ENCODE measurements at regions not wholly inside any gene's neighbourhood (a gene's known extent, or its start where the extent isn't known, plus 50 kb on each side); places are given as distances from the start of the nearest gene placed in this dataset.
"Not testable (repeated sequence)": the region's sequence is repeated elsewhere in the genome, so short reads cannot be mapped to it uniquely, and the experiment has no call there.

DNA sequence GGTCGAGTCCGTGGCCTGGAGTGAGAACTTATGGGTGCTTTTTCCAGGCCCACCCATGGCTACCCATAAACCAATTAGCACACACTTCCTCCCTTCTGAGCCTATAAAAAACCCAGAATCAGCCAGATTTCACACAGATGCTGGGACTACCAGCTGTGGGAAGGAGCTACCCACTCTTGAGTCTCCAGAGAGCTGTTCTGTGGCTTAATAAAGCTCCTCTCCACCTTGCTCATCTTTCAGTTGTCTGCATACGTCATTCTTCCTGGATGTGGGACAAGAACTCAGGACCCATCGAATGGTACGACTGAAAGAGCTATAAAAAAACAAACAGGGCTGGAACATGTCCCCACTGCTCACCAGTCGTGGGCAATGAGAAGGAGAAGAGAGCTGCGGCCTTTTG is 555.4 kb upstream of the CCDC54 start:
- DNase-seq = no peak
- intact Hi-C loops (cut with DNase I) = loop anchor here (10.0 kb wide), 1 partner anchor 243 kb away; no protein-coding TSS in a partner anchor

DNA sequence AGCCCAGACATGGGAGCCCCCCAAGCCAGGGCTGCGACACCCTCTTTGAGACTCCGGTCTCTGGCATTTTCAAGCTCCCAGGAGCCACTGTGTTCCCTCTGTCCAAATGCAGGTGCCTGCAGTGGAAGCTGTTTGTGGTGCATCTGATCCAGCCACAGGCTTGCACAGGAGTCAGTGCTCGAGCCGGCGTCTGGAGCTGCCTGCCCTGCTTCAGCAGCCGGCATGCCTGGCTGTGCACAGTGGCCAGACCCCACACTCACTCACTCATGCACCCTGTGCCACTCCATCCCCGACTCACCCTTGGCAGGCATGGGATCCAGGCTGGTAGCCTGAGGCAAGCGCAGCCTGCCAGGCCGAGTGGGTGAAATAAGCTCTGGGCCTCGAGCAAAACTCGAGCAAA is 555.0 kb upstream of the CCDC54 start:
- no peak for DNase-seq
- intact Hi-C loops (cut with DNase I) = loop anchor here (10.0 kb wide), 1 partner anchor 243 kb away; no protein-coding TSS in a partner anchor

DNA sequence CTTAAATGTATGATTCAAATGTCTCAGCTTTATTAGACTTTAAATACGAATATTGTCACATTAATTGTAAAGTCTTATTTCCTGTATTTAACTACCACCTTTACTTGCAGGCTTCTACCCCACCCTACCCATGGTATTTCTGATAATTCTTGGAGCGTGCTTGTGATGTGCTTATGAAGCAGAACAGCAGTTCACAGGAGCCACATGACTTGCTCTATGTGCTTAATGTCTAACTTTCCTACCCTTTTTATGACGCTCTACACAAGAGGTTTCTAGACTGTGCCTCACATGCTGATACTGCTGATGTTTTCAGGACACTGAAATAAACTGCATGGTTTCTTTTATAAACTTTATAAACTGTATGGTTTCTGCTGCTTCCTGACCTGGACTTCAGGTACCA is 553.5 kb upstream of the CCDC54 start:
- intact Hi-C loops (cut with DNase I) = loop anchor here (10.0 kb wide), 1 partner anchor 241 kb away; no protein-coding TSS in a partner anchor

DNA sequence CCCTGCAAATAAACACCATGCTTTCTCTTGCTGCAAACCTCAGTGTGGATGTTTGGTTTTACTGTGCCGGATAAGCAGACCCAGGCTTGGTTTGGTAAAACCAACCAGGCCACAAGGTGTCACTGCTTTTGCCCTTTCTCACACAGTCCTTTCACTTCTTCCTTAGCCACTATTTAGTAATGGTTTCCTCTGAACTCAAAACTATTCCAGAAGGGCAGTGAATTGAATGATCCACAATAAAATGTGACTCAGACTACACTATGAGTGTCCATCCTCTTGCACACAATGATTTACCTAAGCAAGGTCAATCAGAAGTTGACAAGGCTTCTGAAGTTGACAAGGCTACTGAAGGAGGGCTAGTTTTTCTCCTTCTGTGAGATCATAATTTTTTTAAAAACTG is 552.4 kb upstream of the CCDC54 start:
- intact Hi-C loops (cut with DNase I) = loop anchor here (10.0 kb wide), 1 partner anchor 240 kb away; no protein-coding TSS in a partner anchor

More for the DNA sequence above, 553.5 kb upstream of the CCDC54 start:
- no peak for DNase-seq

DNA sequence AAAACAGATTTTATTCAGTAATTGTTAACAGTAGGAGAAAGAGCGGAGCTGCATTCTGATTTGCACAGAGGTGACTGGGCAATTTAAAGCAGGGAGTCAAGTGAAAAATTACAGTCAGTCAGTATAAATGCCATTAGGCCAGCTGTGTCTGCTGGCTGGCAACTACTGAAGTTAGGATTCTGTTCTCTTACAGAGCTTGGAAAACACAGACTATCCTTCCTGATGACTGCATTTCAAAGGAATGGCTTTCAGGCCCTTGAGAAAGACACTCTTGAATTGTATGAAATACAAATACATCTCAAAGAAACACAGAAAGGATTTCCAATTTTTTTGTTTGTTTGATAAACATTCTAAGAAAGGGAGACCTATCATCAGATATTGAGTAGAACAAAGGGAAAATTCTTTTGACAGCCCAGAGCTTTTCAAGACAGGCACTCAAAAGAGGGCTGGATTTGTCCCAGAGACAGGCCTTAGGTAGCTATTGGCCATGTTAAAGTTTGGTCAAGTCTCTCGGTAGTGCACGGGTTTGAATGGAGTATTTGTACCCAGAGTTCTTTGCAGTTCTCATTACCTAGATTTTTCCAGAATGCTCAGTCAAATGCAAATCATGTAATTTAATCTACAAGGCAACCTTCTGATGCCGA is 551.2 kb upstream of the CCDC54 start:
- DNase-seq = no peak
- intact Hi-C loops (cut with DNase I) = loop anchor here (10.0 kb wide), 1 partner anchor 239 kb away; no protein-coding TSS in a partner anchor

More for the DNA sequence above, 552.4 kb upstream of the CCDC54 start:
- DNase-seq = peak in 16 of 42 donors; percentile 8 to 58 (median 26)

DNA sequence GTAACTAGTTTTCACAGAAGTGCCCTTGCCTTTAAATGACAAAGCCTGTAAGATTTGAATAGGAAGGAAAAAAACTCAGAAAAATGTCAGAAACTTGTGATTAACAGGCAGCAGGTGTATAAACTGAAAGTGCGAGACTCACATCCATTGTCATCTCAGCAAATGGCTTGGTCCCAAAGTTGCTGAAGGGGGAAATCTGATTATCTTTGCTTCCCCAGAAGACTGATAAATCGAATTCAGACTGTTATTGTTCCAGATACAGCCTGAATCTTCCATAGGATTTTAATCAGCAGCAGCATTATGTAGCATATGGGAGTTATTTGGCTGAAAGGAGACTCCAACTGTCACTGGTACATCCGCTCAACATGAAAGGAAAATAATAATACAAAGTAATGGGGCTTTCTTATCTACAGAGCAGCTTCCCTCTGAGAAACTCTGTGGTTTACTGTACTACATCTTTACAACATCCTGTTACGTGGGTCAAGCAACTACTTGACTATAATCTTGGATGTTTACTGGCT is 550.4 kb upstream of the CCDC54 start:
- DNase-seq = no peak
- intact Hi-C loops (cut with DNase I) = loop anchor here (10.0 kb wide), 1 partner anchor 238 kb away; no protein-coding TSS in a partner anchor

DNA sequence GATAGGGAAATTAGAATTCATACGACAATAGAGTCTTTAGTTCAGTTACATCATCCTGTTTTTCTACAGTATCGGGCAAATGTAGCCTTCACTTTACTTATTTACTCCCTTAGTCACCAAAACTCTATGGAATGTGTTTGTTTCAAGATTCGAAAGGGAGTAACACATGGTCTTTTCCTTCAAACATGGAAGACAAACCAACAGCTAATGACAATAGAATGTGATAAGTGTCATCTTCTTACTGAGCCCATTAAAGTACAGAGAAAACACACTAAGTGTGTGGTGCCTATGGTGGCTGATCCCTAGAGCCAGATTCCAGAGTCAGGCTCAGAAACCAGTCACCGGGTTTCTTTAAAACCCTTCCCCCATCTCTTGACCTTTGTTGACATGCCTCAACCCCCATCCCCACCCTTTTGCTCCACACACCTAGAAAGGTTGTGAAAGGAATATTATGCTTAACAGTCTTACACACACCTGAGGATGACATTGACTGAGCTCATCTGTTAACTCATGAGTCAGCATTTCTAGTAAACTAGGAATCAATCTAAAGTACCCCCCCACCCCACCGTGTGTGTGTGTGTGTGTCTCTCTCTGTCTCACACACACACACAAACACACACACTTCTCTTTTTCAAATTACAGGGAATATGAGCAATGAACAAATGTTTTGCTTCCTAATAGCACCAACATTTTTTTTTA is 549.6 kb upstream of the CCDC54 start:
- intact Hi-C loops (cut with DNase I) = loop anchor here (10.0 kb wide), 1 partner anchor 237 kb away; no protein-coding TSS in a partner anchor
- no peak for DNase-seq

DNA sequence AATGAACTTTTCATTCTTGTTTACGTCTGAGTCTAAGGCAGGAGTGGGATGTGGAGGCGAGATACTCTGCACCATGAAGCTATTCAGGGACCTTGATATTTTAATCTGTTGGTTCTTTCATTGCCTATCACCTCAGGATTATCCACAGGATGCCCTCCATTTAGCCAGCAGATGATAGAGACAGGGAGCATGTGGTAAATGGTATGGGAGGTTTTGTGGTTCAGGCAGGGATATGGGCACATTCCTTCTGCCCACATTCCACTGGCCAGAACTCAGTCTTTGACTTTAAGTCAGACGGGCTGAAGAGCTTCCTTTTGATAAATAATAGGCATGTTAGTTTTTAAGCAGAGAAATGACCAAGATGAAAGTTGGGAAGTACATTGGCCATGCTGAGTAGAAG is 548.0 kb upstream of the CCDC54 start:
- no peak for DNase-seq
- intact Hi-C loops (cut with DNase I) = loop anchor here (10.0 kb wide), 1 partner anchor 236 kb away; no protein-coding TSS in a partner anchor

DNA sequence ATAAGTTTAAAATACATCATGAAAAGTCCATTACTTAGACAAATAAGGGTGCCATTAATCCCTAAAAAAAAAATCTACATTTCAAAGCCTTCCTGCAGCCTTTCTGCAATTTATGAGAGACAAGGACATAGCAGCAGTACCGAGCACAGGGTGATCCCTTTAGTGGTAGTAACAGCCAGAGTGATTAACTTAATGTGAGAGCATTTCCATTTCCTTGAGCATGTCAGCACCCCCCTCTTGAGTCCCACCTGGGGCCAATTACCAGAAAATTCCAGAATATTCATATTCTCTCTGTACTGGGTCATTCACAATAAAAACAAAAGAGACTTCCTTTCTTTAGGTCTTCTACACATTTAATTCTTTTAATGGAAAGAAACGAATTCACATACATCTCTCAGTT is 546.9 kb upstream of the CCDC54 start:
- no peak for DNase-seq
- intact Hi-C loops (cut with DNase I) = no loop called here

DNA sequence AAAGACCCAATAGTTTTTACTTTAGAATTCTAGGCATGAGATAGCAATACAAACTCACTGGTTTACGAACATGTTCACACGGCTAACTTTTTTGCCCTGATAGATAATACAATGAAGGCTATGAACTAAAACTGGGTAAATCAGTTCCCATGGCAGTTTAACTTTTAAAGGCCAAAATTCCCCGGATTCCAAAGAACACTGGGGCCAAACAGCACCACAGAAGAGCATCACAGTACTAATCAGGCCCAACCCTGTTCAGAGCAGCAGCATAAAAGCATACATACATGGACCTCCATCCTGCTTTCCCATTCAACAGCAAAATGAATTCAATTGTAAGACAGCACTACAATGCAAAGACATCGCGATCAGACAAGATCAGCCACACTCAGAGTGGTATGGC is 540.3 kb upstream of the CCDC54 start:
- intact Hi-C loops (cut with DNase I) = no loop called here
- no peak for DNase-seq

DNA sequence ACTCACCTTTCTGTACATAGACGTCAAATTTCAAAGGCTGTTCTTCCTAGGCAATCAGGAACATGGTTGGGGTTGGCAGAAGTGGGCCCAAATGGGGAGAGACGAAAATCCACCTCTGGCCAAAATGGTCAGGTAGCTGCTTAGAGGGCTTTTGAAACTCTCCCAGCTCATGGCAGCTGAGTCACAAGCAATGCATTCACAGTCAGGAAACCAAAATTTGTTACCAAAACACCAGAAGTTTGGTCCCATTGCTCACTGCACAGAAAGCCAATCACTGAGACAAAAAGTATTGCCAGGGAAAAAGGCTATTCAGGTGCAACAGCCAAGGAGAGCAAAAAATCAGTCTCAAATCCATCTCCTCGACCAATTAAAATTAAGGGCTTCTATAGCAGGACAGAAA is 539.6 kb upstream of the CCDC54 start:
- DNase-seq = no peak
- intact Hi-C loops (cut with DNase I) = no loop called here

DNA sequence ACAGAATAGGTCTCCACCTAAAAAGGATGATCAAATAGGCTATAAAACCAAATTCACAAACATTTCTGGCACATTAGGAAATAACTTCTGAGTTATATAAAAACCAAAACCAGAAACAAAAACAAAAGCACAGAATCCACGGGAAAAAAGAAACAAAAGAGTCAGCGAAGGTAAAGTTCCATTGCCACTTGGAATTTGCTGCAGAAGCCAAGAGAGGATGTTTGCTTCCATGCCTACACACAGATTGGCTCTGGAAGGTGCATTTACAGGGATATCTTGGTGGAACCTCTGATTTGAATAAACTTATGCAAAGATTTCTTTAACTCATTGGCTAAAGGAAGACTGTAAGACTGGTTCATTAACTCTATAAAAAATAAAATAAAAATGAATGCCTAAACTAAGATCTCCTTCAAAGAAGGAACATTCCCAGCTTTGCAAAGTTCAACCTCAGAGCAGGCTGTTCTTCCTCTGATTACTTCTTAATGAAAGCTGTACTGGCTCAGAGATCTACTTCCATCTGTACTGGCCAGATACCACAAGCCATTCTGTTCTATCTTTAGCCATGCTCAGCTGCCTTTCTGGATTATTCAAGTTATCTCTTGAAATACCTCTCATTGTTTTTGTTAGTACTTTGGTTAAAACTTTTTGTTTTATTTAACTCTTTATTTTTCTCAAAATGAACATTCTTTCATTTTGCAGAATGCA is 537.5 kb upstream of the CCDC54 start:
- DNase-seq = no peak
- intact Hi-C loops (cut with DNase I) = no loop called here

DNA sequence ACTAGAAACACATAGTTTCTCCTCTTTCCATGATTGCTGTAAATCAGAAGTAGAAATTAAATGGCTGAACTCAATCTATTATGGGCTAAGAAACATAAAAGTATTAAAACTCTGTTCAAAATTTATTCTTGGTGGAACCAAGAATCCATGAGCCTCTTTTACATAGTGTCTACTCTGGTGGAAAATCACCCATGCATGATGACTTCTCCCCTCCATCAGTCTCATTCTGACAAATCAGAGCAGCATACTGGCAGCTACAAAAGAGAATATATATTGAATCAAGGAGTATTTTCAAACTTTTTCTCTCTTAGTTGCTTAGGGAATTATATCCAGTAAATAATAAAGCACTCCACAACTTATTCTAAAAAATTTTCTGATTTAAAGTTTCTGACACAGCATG is 536.9 kb upstream of the CCDC54 start:
- DNase-seq = no peak
- intact Hi-C loops (cut with DNase I) = no loop called here

DNA sequence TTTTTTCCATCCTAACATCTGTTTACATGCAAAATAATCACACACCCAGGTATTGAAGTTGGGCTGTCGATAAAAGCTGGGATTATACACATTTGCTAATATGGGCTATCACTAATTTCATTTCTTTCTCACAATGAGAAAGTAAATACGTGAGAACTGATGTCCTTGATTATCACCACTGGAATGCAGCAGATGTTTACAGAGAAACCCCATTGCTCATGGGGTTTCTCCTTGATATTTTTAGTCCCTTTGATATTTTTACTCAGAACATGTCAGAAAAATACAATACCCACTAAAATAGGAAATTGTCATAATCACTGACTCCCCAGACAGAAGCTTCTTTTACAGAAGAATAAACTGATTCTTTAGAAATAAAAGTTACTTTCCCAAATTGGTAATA is 535.1 kb upstream of the CCDC54 start:
- no peak for DNase-seq
- intact Hi-C loops (cut with DNase I) = no loop called here

DNA sequence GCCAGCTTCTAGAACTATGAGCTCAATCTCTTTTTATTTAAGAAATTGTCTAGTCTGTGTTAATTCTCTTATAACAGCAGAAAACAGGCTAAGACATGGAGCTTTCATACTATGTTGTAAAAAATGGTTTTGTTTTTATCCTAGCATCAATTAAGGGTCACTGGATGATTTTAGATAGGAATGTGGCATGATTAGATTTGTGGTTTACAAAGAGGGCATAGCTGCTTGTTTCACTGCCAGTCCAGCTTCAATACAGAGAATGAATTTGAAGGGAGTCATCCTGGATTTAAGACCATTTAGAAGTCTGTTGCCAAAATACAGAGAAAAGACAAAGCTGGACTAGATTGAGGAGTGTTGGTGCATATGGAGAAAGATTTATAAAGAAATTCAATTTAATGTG is 532.6 kb upstream of the CCDC54 start:
- DNase-seq = no peak
- intact Hi-C loops (cut with DNase I) = no loop called here

DNA sequence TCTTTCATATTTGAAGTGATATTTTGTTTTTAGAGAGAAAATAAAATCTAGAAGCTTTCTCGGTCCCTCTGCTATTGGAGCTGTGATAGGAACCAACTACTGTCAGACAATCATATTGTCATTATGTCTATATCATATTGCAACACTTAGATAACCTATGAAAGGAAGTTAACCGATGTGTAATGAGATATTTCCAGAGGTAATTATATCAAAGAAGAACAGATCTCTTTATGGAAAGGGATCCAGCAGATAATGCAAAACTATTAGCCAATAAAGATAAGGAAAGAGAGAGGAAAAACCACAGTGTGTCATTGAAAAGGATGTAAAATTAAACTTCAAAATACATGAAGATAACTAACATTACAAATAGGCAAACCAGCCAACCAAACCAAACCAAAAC is 529.1 kb upstream of the CCDC54 start:
- no peak for DNase-seq
- intact Hi-C loops (cut with DNase I) = no loop called here

DNA sequence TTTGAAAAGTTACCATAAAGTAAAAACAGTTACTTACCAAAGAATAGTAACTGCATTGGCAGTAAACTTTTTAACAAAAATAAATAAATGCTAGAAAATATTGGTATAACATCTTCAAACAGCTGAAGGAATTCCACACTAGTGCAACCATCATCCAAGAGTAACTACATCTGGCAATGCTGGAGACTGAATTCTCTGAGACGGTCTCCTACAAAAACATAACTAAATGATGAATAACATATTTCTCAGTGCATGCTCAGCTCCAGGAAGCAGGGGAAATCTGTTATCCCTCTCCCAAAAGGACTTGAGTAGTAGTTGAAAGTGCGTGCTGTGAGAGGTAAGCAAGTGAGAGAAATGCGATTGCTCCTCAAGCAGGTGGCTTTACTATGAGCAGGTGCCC is 526.8 kb upstream of the CCDC54 start:
- intact Hi-C loops (cut with DNase I) = no loop called here

DNA sequence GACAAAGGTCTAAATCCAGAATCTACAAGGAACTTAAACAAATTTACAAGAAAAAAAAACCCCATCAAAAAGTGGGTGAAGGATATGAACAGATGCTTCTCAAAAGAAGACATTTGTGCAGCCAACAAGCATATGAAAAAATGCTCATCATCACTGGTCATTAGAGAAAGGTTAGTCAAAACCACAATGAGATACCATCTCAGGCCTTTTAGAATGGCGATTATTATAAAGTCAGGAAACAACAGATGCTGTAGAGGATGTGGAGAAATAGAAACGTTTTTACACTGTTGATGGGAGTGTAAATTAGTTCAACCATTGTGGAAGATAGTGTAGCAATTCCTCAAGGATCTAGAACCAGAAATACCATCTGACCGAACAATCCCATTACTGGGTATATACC is 518.9 kb upstream of the CCDC54 start:
- DNase-seq; intact Hi-C loops (cut with DNase I): not testable (repeated sequence)

More for the DNA sequence above, 526.8 kb upstream of the CCDC54 start:
- no peak for DNase-seq

DNA sequence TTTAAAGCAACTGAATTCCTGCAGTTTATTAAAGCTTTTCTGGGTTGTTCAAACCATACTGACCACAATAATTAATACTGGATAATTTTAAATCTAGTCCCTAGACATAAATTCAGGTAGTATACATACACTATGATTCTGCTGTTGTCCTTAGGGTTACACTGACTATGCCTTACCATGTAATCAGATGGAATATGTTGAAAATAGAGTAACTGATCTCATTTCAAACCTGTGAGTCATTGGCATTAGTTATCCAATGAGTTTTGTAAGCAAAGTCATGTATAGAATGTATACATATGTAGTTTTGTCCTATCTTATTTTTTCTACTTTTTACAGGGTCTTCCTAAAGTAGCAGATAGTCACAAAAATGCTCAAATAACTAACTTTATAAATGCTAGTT is 517.1 kb upstream of the CCDC54 start:
- DNase-seq = no peak
- intact Hi-C loops (cut with DNase I) = no loop called here

DNA sequence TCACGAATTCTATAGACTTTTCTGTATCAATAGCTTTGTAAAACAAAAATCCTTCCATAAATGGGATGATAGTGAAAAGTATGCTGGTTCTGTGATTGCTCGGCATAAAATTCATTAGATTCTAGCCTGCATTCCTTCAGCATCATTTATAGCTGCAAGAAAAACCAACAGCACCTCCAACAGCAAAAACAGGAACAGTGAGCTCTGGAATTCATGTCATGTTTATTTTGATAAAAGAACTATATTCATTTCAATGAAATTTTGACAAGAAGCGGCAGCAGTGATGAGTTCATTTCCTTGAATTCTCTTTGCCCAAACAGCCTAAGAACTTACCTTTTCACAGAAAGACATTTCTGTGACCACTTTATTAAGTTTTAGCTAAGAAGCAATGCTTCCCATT is 515.2 kb upstream of the CCDC54 start:
- peak in 2 of 42 donors; percentile 3 to 14 for DNase-seq
- intact Hi-C loops (cut with DNase I) = no loop called here
